ENCODE measurements at regions not wholly inside any gene's neighbourhood (a gene's known extent, or its start where the extent isn't known, plus 50 kb on each side); places are given as distances from the start of the nearest gene placed in this dataset.

DNA sequence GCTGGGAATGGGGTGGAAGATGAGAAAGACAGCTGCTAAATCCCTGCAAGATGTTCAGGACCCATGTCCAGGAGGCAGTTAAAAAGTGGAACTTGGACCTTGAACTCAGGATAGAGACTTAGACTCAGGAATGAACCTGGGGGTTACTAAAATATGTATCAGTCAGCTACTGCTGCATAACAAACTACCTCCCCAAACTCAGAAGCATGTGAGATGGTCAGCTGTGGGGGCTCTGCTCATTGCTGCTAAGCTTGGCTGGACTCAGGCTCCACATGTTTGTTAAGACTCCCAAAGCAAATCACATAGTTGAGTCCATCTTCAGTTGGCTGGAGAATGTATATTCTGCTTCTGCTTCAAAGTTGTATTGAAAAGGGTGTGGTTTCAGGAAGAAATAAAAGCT is 61.4 kb upstream of the COPS8 start:
- no peak for DNase-seq (ENCODE audit: low read depth)
- TF ChIP-seq, protein P1, sequence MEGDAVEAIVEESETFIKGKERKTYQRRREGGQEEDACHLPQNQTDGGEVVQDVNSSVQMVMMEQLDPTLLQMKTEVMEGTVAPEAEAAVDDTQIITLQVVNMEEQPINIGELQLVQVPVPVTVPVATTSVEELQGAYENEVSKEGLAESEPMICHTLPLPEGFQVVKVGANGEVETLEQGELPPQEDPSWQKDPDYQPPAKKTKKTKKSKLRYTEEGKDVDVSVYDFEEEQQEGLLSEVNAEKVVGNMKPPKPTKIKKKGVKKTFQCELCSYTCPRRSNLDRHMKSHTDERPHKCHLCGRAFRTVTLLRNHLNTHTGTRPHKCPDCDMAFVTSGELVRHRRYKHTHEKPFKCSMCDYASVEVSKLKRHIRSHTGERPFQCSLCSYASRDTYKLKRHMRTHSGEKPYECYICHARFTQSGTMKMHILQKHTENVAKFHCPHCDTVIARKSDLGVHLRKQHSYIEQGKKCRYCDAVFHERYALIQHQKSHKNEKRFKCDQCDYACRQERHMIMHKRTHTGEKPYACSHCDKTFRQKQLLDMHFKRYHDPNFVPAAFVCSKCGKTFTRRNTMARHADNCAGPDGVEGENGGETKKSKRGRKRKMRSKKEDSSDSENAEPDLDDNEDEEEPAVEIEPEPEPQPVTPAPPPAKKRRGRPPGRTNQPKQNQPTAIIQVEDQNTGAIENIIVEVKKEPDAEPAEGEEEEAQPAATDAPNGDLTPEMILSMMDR (IDR thresholded peaks at IDR 0.05; ENCODE audit: low read depth, low read length, missing control alignments): no peak
- H3K4me3 ChIP-seq (ENCODE audit: low read depth, low read length): no peak overlapping the region

DNA sequence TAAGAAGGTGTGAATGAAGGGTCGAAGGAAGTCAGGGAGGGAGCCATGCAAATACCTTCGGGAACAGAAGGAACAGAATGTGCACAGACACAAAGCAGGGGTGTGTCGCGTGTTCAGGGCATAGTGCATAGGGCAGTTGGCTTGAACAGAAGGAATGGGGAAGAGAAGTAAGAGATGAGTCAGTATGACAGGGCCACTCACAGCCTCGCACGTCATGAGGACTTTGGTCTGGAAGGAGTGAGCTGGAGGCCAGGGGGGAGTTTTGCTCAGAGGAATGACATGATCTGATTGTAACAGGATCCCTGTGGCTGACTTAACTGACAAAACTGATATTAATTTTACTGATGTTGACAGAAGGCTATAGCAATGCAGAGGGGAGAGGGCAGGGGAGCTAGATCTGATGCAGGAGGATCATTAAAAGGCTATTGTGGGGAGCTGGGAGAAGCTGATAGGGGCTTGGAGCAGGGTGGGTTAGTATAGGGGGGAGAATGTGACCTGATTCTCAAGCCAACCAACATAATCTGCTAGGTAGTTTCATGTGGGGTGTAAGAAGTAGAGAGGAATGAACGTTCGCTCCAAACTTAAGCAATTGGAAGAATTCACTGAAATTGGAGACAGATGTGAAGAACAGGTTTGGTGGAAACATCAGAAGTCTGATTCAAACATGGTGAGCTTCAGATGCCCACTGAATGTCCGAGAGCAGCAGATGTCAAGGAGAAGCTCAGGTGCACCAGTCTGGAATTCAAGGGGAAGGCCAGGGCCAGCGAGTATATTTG is 60.4 kb upstream of the COPS8 start:
- TF ChIP-seq, protein P1 (IDR thresholded peaks at IDR 0.05; ENCODE audit: low read depth, low read length, missing control alignments): no peak
- no peak overlapping the region for H3K4me3 ChIP-seq (ENCODE audit: low read depth, low read length)
- no peak for DNase-seq (ENCODE audit: low read depth)

DNA sequence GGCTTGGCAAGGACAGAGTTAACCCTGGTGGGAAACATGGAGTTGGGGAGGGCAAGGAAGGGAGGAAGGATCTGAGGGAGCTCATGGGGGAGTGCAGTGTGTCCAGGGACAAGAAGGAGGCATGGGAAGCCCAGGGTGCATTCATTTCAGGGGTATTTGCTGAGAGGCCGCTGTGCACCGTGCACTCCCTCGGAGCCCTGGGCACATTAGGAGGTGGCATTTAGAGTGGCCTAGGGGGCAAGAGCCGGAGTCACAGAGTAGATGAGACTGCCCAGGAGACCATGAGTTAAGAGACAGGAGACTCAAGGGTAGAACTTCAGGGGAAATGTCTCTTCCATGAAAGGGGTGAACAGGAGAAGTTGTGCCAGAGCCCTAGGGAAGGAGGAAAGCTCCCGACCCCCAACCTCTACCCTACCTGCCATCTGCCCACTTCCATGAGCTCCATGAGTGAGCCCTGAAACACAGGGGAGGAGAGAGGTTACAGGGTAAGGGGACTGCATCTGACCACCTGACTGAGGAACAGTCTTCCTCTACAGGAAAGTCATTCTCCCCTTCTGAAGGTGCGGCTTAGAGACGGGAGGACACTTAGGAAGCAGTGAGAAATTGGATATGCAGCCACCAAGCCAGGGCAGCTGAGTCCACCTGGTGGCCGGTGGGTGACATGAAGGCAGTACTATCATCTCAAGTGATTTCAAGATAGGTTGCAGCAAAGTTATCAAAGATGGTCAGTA is 58.5 kb upstream of the COPS8 start:
- TF ChIP-seq, protein P1 (IDR thresholded peaks at IDR 0.05; ENCODE audit: low read depth, low read length, missing control alignments): peak; percentile 69
- no peak for DNase-seq (ENCODE audit: low read depth)
- no peak overlapping the region for H3K4me3 ChIP-seq (ENCODE audit: low read depth, low read length)

DNA sequence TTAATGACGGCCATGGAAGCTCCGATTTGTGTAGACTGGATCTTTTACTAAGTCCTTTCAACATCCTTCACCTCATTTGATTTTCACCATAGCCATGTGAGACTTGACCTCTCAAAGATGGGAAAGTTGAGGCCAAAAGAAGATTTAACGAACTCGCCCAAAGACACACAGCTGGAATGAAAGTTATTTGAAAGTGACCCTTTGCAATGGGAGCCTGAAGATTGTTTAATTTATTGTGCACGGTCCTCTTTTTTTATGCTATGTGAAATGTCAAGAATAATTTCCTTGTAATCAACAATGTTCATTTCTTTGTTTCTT is 58.0 kb upstream of the COPS8 start:
- TF ChIP-seq, protein P1 (IDR thresholded peaks at IDR 0.05; ENCODE audit: low read depth, low read length, missing control alignments): no peak
- no peak for DNase-seq (ENCODE audit: low read depth)
- H3K4me3 ChIP-seq (ENCODE audit: low read depth, low read length): no peak overlapping the region

DNA sequence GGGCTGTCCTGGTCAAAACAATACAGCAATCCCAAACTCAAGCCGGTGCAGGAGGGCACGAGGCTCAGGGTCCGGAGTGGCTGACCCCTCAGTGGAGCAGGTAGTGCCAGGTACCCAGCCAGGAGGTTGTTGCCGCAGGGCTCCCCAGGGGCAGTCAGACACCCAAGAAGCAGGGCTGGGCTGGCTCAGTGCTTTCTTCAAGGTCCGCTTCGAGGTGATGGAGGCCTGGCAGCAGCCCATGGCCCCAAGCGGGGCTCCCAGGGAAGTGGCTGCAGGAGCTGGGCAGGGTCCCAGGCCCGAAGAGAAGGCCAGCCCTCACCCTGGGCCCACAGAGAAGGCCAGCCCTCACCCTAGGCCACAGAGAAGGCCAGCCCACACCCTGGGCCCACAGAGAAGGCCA is 55.3 kb upstream of the COPS8 start:
- no peak for DNase-seq (ENCODE audit: low read depth)
- no peak overlapping the region for H3K4me3 ChIP-seq (ENCODE audit: low read depth, low read length)
- TF ChIP-seq, protein P1 (IDR thresholded peaks at IDR 0.05; ENCODE audit: low read depth, low read length, missing control alignments): no peak

DNA sequence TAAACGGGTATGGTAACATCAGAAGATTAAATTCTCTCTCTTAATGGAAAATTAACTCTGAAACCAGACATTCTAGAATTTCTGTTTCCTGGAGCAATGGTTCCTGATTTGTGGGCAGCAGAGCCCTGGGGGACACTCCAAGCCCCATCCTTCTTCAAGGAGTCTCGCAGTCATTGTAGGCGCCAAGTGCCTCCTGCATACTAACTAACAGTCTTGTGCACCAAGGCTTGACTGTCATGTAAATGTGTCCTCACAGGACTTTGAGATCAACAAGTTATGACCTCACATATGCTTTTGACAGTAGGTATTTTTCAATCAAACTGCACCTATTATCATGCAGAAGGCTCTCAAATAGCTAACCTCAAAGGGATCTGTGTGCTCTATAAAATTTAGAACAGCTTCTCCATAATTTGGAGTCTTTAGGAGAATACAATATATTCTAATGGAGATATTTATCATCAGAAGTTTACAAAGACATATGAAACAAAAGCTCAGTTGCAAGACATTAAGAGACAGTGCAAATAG is 52.1 kb upstream of the COPS8 start:
- TF ChIP-seq, protein P1 (IDR thresholded peaks at IDR 0.05; ENCODE audit: low read depth, low read length, missing control alignments): no peak
- DNase-seq (ENCODE audit: low read depth): no peak
- H3K4me3 ChIP-seq (ENCODE audit: low read depth, low read length): no peak overlapping the region

Data from GM12864 (cell line).